ENCODE measurements at regions not wholly inside any gene's neighbourhood (a gene's known extent, or its start where the extent isn't known, plus 50 kb on each side); places are given as distances from the start of the nearest gene placed in this dataset.

GRCh38 chr6:90820436-90820835, 233.6 kb upstream of the MAP3K7 start:
- no peak for TF ChIP-seq POLR2A (IDR thresholded peaks at IDR 0.05; ENCODE audit: control extremely low read depth in 1 of 2, low read depth in 2 of 2, low read length in 2 of 2)
- no peak for TF ChIP-seq RNF2 (IDR thresholded peaks at IDR 0.05; ENCODE audit: borderline replicate concordance, low read depth, low read length, missing control alignments, poor library complexity, severe bottlenecking)
- TF ChIP-seq E2F6 (IDR thresholded peaks at IDR 0.05), result no peak
- no peak for TF ChIP-seq CTCF (IDR thresholded peaks at IDR 0.05; ENCODE audit: control extremely low read depth in 1 of 3, insufficient read depth in 1 of 3, low read depth in 1 of 3, low read length in 3 of 3)
- no peak for TF ChIP-seq MAX (IDR thresholded peaks at IDR 0.05)
- no peak for TF ChIP-seq POLR2AphosphoS5 (IDR thresholded peaks at IDR 0.05; ENCODE audit: low read depth, low read length)

Measured in H1 (cell line).